GM12892 (cell line): ENCODE measurements at regions not wholly inside any gene's neighbourhood (a gene's known extent, or its start where the extent isn't known, plus 50 kb on each side); places are given as distances from the start of the nearest gene placed in this dataset.

Source experiments
- POLR2A ChIP-seq: IDR thresholded peaks from 2 replicates; pipeline ENCODE4 v1.6.1; 2011; ENCODE audit warnings: low read depth, low read length, control low read depth
- POLR2AphosphoS5 ChIP-seq: IDR thresholded peaks from 2 replicates; pipeline ENCODE4 v1.6.1; 2011; ENCODE audit warnings: low read depth, low read length, control low read depth
- TAF1 ChIP-seq: IDR thresholded peaks from 2 replicates; pipeline ENCODE4 v1.6.1; 2011; ENCODE audit warnings: low read depth, mild to moderate bottlenecking, control low read depth, low read length, borderline replicate concordance

GRCh38 chr2:129799036-129799958, 180.2 kb upstream of the RAB6C start:
- TF ChIP-seq POLR2AphosphoS5 (no peak), POLR2A (no peak), TAF1 (no peak)
